A549 (cell line): ENCODE measurements at regions not wholly inside any gene's neighbourhood (a gene's known extent, or its start where the extent isn't known, plus 50 kb on each side); places are given as distances from the start of the nearest gene placed in this dataset.

Source experiments
- ATAC-seq, 2 experiments: fragments of 200-7000 bp in 1 of 2; fragments of >200 bp in 1 of 2; cut with Nextera tagmentation in 1 of 2; cut with Tn5 transposase in 1 of 2; 3 replicates each; pipeline versions ENCODE4 v1.8.0 to v1.9.1; 2018 to 2020; ENCODE audit warnings: mild to moderate bottlenecking in 1 of 2, moderate library complexity in 1 of 2
- CTCF ChIA-PET: fragments of 300-600 bp; sonication (Branson Sonifier 250); formaldehyde crosslinking; extraction: SDS; loops from one replicate; lab custom pipeline; 2021; ENCODE audit warnings: antibody characterized with exemption, inconsistent platforms; lab: Yijun Ruan, JAX
- POLR2A ChIA-PET: fragments of 350-600 bp; formaldehyde crosslinking; extraction: SDS; loops from one replicate; lab custom pipeline; 2021; ENCODE audit warnings: antibody characterized with exemption, inconsistent platforms; lab: Yijun Ruan, JAX
- DNase-seq, 2 experiments: peaks; one replicate each; pipeline versions ENCODE4 v3.0.0 to v3.0.0-alpha.2; 2011 to 2016; ENCODE audit warnings: low read depth in 1 of 2, low spot score in 1 of 2
- FAIRE-seq: peaks from 2 replicates; lab custom pipeline; 2011; peaks lifted over from hg19 to GRCh38; lab: Jason Lieb, UNC
- H3K27ac ChIP-seq, 2 experiments: fragments of >200 bp; sonication (Bioruptor Twin); formaldehyde crosslinking; 3 replicates each; pipeline ENCODE4 v1.5.1; 2016 to 2017
- H3K4me1 ChIP-seq: fragments of >200 bp; sonication (Bioruptor Twin); formaldehyde crosslinking; 3 replicates; pipeline ENCODE4 v1.6.1; 2016
- H3K4me2 ChIP-seq: fragments of >200 bp; sonication (Bioruptor Twin); formaldehyde crosslinking; 3 replicates; pipeline ENCODE4 v1.6.1; 2016
- H3K4me3 ChIP-seq: fragments of >200 bp; sonication (Bioruptor Twin); formaldehyde crosslinking; 3 replicates; pipeline ENCODE4 v1.5.1; 2016
- H3K9me3 ChIP-seq: fragments of >200 bp; sonication (Bioruptor Twin); formaldehyde crosslinking; 3 replicates; pipeline ENCODE4 v1.6.1; 2016
- BHLHE40 ChIP-seq: IDR thresholded peaks from 2 replicates; pipeline ENCODE4 v1.6.1; 2012; ENCODE audit warnings: low read depth, low read length, inconsistent platforms
- CEBPB ChIP-seq, 2 experiments: fragments of >200 bp in 1 of 2; sonication (Bioruptor Twin) in 1 of 2; formaldehyde crosslinking in 1 of 2; IDR thresholded peaks; 2 replicates each; pipeline ENCODE4 v1.6.1; 2012 to 2016
- CTCF ChIP-seq: fragments of >200 bp; sonication (Bioruptor Twin); formaldehyde crosslinking; IDR thresholded peaks from 3 replicates; pipeline ENCODE4 v1.5.1; 2016
- E2F6 ChIP-seq: IDR thresholded peaks from 2 replicates; pipeline ENCODE4 v1.6.1; 2012; ENCODE audit warnings: low read depth, borderline replicate concordance
- EHF ChIP-seq: fragments of 250-450 bp; sonication (Bioruptor Pico); IDR thresholded peaks from 2 replicates; pipeline ENCODE4 v1.5.0; 2020; ENCODE audit warnings: mild to moderate bottlenecking
- FOSB ChIP-seq: fragments of 250-450 bp; sonication (Bioruptor Pico); IDR thresholded peaks from 2 replicates; pipeline ENCODE4 v1.5.0; 2020; ENCODE audit warnings: mild to moderate bottlenecking, moderate library complexity
- FOSL2 ChIP-seq, 2 experiments: fragments of 450-650 bp in 1 of 2; fragments of >200 bp in 1 of 2; sonication (Bioruptor Twin) in 1 of 2; formaldehyde crosslinking; IDR thresholded peaks; 2 replicates each; pipeline versions ENCODE4 v1.5.0 to v1.6.1; 2016 to 2020; ENCODE audit warnings: mild to moderate bottlenecking in 1 of 2, moderate library complexity in 1 of 2
- GATA3 ChIP-seq: IDR thresholded peaks from 2 replicates; pipeline ENCODE4 v1.6.1; 2012; ENCODE audit warnings: borderline replicate concordance
- HDAC2 ChIP-seq: fragments of 200-600 bp; sonication (generic); IDR thresholded peaks from 2 replicates; pipeline ENCODE4 v1.6.1; 2016
- HOXB13 ChIP-seq: fragments of 250-450 bp; sonication (Bioruptor Pico); IDR thresholded peaks from 2 replicates; pipeline ENCODE4 v1.5.0; 2020; ENCODE audit warnings: low read depth, mild to moderate bottlenecking, moderate library complexity
- HOXB5 ChIP-seq: fragments of 250-450 bp; sonication (Bioruptor Pico); IDR thresholded peaks from 2 replicates; pipeline ENCODE4 v1.5.0; 2020; ENCODE audit warnings: mild to moderate bottlenecking, moderate library complexity
- JUN ChIP-seq, 2 experiments: fragments of >200 bp; sonication (Bioruptor Twin); formaldehyde crosslinking; IDR thresholded peaks; 2 replicates in 1 of 2; 3 replicates in 1 of 2; pipeline ENCODE4 v1.6.1; 2016 to 2017
- JUNB ChIP-seq: fragments of >200 bp; sonication (Bioruptor Twin); formaldehyde crosslinking; IDR thresholded peaks from 2 replicates; pipeline ENCODE4 v1.6.1; 2016
- KDM1A ChIP-seq: fragments of 200-600 bp; sonication (generic); IDR thresholded peaks from 2 replicates; pipeline ENCODE4 v1.6.1; 2016; ENCODE audit warnings: low read depth, mild to moderate bottlenecking
- MAFK ChIP-seq: fragments of 450-650 bp; IDR thresholded peaks from 2 replicates; pipeline ENCODE4 v1.6.1; 2014; ENCODE audit not compliant: partially characterized antibody
- MAX ChIP-seq: IDR thresholded peaks from 2 replicates; pipeline ENCODE4 v1.6.1; 2012
- MAZ ChIP-seq: fragments of 150-350 bp; IDR thresholded peaks from 2 replicates; pipeline ENCODE4 v1.6.1; 2014; ENCODE audit warnings: antibody characterized with exemption, low read depth, low read length, borderline replicate concordance
- MYC ChIP-seq: IDR thresholded peaks from 2 replicates; pipeline ENCODE4 v1.6.1; 2012; ENCODE audit warnings: mild to moderate bottlenecking, inconsistent platforms, low read length, improper control_type of control experiment, borderline replicate concordance
- NFE2L2 ChIP-seq: fragments of 150-350 bp; conservative IDR thresholded peaks from 2 replicates; pipeline ENCODE4 v1.6.1; 2014; ENCODE audit warnings: low read length
- RCOR1 ChIP-seq: fragments of 150-350 bp; IDR thresholded peaks from 2 replicates; pipeline ENCODE4 v1.6.1; 2014; ENCODE audit warnings: antibody characterized with exemption, low read length, low read depth
- REST ChIP-seq: fragments of 200-600 bp; sonication (generic); IDR thresholded peaks from 2 replicates; pipeline ENCODE4 v1.6.1; 2016; ENCODE audit warnings: antibody characterized with exemption, mild to moderate bottlenecking, moderate library complexity
- RFX5 ChIP-seq: fragments of 450-650 bp; IDR thresholded peaks from 2 replicates; pipeline ENCODE4 v1.7.1; 2014; ENCODE audit warnings: antibody characterized with exemption, mild to moderate bottlenecking, moderate library complexity
- SREBF2 ChIP-seq: fragments of 450-650 bp; IDR thresholded peaks from 2 replicates; pipeline ENCODE4 v1.6.1; 2014; ENCODE audit warnings: mild to moderate bottlenecking, moderate library complexity
- TFCP2L1 ChIP-seq: fragments of 250-450 bp; sonication (Bioruptor Pico); IDR thresholded peaks from 2 replicates; pipeline ENCODE4 v1.5.0; 2021; ENCODE audit warnings: mild to moderate bottlenecking
- TP53 ChIP-seq: fragments of 250-450 bp; sonication (Bioruptor Pico); IDR thresholded peaks from 2 replicates; pipeline ENCODE4 v1.5.0; 2021; ENCODE audit warnings: mild to moderate bottlenecking, moderate library complexity
- USF2 ChIP-seq: fragments of 450-650 bp; IDR thresholded peaks from 2 replicates; pipeline ENCODE4 v1.6.1; 2014; ENCODE audit warnings: antibody characterized with exemption
- ZSCAN20 ChIP-seq: fragments of 250-450 bp; sonication (Bioruptor Pico); IDR thresholded peaks from 2 replicates; pipeline ENCODE4 v1.8.0; 2022; ENCODE audit warnings: mild to moderate bottlenecking, moderate library complexity
- WGBS: methylation state at CpG from one replicate; pipeline ENCODE4 v1.1.6; 2017; ENCODE audit errors: missing lambda C conversion rate; 5-methylcytosine and 5-hydroxymethylcytosine counted together

- no peak for TF ChIP-seq CEBPB (IDR thresholded peaks at IDR 0.05)
- no peak for TF ChIP-seq ZSCAN20 (CRISPR knock-in tag)
- no peak for TF ChIP-seq RFX5
- no peak for TF ChIP-seq MAX
- no peak for TF ChIP-seq JUNB
- no peak for TF ChIP-seq BHLHE40
- TF ChIP-seq REST, result no peak
- no peak for TF ChIP-seq FOSB (CRISPR knock-in tag)
- TF ChIP-seq GATA3, result no peak
- TF ChIP-seq E2F6, result no peak
- TF ChIP-seq HOXB13 (CRISPR knock-in tag), result no peak
- no peak for TF ChIP-seq KDM1A
- no peak for TF ChIP-seq MYC
- TF ChIP-seq USF2, result no peak
- Histone ChIP-seq H3K27ac (no peak overlapping the region), H3K9me3 (no peaks in the 10 kb centered on the region; the same call in 2 of the 3 replicates), H3K4me2 (no peak overlapping the region), H3K4me3 (no peak overlapping the region), H3K4me1 (no peaks in the 10 kb centered on the region)
- ATAC-seq (no peak), FAIRE-seq (no peak), DNase-seq (no peak)
- CTCF ChIA-PET, result no interaction called here
- POLR2A ChIA-PET, result no interaction called here
- 0% methylated on average over 2 of the region's 2 CpGs for WGBS
Observed at GRCh38 chr2:129653246-129653645, 326.2 kb upstream of the RAB6C start.

GRCh38 chr2:129654331-129654730, 325.1 kb upstream of the RAB6C start:
- DNase-seq (no peak), ATAC-seq (no peak), FAIRE-seq (no peak)
- CTCF ChIA-PET, result no interaction called here
- WGBS, result 0% methylated on average over 3 of the region's 3 CpGs
- no peak for TF ChIP-seq TP53 (CRISPR knock-in tag)
- TF ChIP-seq RCOR1, result no peak
- TF ChIP-seq FOSL2 (IDR thresholded peaks at IDR 0.05), result no peak
- TF ChIP-seq FOSL2 (CRISPR knock-in tag; IDR thresholded peaks at IDR 0.05), result no peak
- no peak for TF ChIP-seq HOXB5
- no peak for TF ChIP-seq NFE2L2
- POLR2A ChIA-PET, result no interaction called here
- H3K9me3 ChIP-seq, result no peaks in the 10 kb centered on the region; the same call in 2 of the 3 replicates
- no peak overlapping the region for H3K4me2 ChIP-seq
- H3K27ac ChIP-seq, result no peak overlapping the region
- H3K4me3 ChIP-seq, result no peak overlapping the region
- H3K4me1 ChIP-seq, result no peaks in the 10 kb centered on the region

- CTCF ChIA-PET, result no interaction called here
- DNase-seq (no peak), FAIRE-seq (no peak), ATAC-seq (no peak)
- Histone ChIP-seq H3K4me3 (no peak overlapping the region), H3K4me2 (no peak overlapping the region), H3K4me1 (no peaks in the 10 kb centered on the region), H3K27ac (no peak overlapping the region), H3K9me3 (no peaks in the 10 kb centered on the region; the same call in 2 of the 3 replicates)
- WGBS, result 18% methylated on average over 6 of the region's 6 CpGs
- POLR2A ChIA-PET, result no interaction called here
- TF ChIP-seq RFX5, result no peak
- no peak for TF ChIP-seq MAZ
- TF ChIP-seq HDAC2, result no peak
- no peak for TF ChIP-seq USF2
- TF ChIP-seq MAFK, result no peak
- no peak for TF ChIP-seq E2F6
- TF ChIP-seq JUN (IDR thresholded peaks at IDR 0.05), result no peak
- TF ChIP-seq EHF (CRISPR knock-in tag), result no peak
- no peak for TF ChIP-seq CTCF
- no peak for TF ChIP-seq SREBF2
- TF ChIP-seq TFCP2L1 (CRISPR knock-in tag), result no peak
Observed at GRCh38 chr2:129656081-129656598, 323.3 kb upstream of the RAB6C start.
